DND-41 (cell line): ENCODE measurements at regions not wholly inside any gene's neighbourhood (a gene's known extent, or its start where the extent isn't known, plus 50 kb on each side); places are given as distances from the start of the nearest gene placed in this dataset.

Experiments
- ATAC-seq: fragments of 200-7000 bp; cut with Tn5 transposase; 3 replicates; pipeline ENCODE4 v1.9.1; 2021; ENCODE audit warnings: low read depth; ENCODE audit not compliant: insufficient read depth
- DNase-seq: peaks from one replicate; pipeline ENCODE4 v3.0.0-alpha.2; 2020
- H2AFZ ChIP-seq: 2 replicates; pipeline ENCODE4 v1.6.0; 2012; ENCODE audit warnings: low read depth, low read length
- H3K27ac ChIP-seq: 2 replicates; pipeline ENCODE4 v1.5.1; 2012; ENCODE audit warnings: low read length, inconsistent platforms
- H3K27me3 ChIP-seq: fragments of 200-600 bp; sonication (generic); 2 replicates; pipeline ENCODE4 v1.6.0; 2012; ENCODE audit warnings: low read length, mild to moderate bottlenecking, inconsistent platforms; ENCODE audit not compliant: insufficient read depth, poor library complexity
- H3K36me3 ChIP-seq: 2 replicates; pipeline ENCODE4 v1.5.1; 2012; ENCODE audit warnings: low read length, inconsistent platforms; ENCODE audit not compliant: insufficient read depth
- H3K4me1 ChIP-seq: 2 replicates; pipeline ENCODE4 v1.5.1; 2012; ENCODE audit warnings: mild to moderate bottlenecking, low read length; ENCODE audit not compliant: insufficient read depth
- H3K4me2 ChIP-seq: 2 replicates; pipeline ENCODE4 v1.6.0; 2012; ENCODE audit warnings: mild to moderate bottlenecking, moderate library complexity, low read length, inconsistent platforms; ENCODE audit not compliant: insufficient read depth
- H3K4me3 ChIP-seq, 2 experiments: fragments of 200-600 bp in 1 of 2; shearing (Covaris generic) in 1 of 2; 2 replicates each; pipeline ENCODE4 v1.5.1; 2012 to 2016; ENCODE audit warnings: inconsistent platforms in 2 of 2, low read length in 2 of 2, mild to moderate bottlenecking in 2 of 2, low read depth in 1 of 2, moderate library complexity in 1 of 2
- H3K79me2 ChIP-seq: 2 replicates; pipeline ENCODE4 v1.6.0; 2012; ENCODE audit warnings: low read length, inconsistent platforms; ENCODE audit not compliant: insufficient read depth
- H3K9ac ChIP-seq: 2 replicates; pipeline ENCODE4 v1.6.0; 2012; ENCODE audit warnings: low read depth, mild to moderate bottlenecking, inconsistent platforms, low read length, moderate library complexity
- H3K9me3 ChIP-seq: 2 replicates; pipeline ENCODE4 v1.5.1; 2012; ENCODE audit warnings: low read length, moderate library complexity, mild to moderate bottlenecking, inconsistent platforms; ENCODE audit not compliant: insufficient read depth, severe bottlenecking
- H4K20me1 ChIP-seq: 2 replicates; pipeline ENCODE4 v1.6.0; 2012; ENCODE audit warnings: low read length; ENCODE audit not compliant: insufficient read depth
- EZH2 ChIP-seq: IDR thresholded peaks from 3 replicates; pipeline ENCODE4 v1.6.1; 2012; ENCODE audit warnings: borderline replicate concordance, low read depth, mild to moderate bottlenecking, moderate library complexity, low read length, inconsistent platforms; ENCODE audit not compliant: severe bottlenecking
- TF ChIP-seq, protein P1 (sequence below): IDR thresholded peaks from 2 replicates; pipeline ENCODE4 v1.5.1; 2012; ENCODE audit warnings: borderline replicate concordance, low read length, moderate library complexity, mild to moderate bottlenecking; ENCODE audit not compliant: poor library complexity, severe bottlenecking; ENCODE audit errors: extremely low read depth

DNA sequence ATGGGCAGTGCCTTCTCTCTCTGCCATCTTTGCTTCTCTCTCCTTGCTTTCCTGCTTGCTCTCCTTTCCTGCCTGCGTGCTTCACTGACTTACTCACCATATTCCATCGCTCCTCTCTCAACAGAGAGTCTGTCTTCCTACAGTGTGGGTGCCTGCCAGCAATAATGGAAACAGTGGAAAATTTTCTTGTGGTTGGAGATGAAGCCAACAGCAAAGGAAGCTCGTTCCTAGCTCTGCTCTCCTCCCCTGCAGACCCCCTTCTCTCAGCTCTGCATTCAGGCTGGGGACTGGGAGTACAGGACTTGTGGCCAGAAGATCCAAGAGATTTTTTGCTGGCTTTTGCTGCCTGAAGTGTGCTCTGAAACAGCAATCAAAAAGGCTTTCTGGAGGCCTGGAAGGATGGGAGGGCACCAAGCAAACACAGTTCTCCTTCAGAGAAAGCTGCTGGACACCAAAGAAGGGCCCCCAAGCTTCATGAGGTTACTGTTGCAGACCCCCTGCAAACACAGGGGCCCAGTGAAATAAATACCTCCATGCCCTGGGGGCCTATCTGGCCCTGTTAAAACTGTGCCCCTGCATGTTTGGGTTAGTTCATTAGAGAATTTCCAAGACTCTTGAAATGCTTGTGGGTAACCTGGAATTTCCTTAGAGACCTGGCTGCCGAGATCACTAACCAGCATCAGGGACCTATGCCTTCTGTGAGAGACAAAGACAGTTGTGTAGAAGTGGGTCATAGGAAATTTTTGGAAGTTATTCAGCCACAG lies 149.9 kb upstream of the RASGRP1 start:
- Histone ChIP-seq H3K4me3 (no peak overlapping the region), H3K4me2 (no peak overlapping the region)

DNA sequence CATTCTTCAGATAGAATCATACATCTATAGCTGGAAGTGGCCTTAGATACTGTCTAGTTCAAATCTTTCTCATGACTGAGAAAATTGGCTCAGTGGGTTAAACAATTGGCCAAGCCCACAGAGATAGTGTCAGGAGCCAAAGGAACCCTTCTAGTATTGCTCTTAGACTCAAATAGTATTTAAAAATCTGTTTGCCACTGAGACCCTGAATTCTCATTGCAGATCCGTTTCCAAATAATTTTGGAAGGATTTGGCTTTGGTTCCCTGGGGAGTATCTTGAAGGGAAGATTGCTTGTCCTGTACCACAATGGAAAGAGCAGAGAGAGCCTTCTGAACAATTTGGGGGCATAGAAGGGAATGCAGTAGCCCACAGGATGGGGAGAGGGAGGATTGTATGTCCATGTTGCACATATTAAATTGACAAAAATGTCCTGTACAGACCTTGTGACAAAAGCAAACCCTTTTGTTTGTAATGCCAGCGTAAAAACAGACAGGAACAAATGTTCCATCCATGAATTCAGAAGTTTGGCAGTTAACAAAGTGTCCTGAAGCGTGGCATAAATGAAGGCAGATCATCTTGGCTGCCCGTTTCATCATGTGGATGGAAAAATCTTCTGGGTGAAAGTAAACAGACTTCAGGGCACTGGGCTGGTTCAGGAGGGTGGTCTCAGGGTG lies 156.4 kb upstream of the RASGRP1 start:
- H2AFZ ChIP-seq: no peak overlapping the region
- no peak overlapping the region for H3K4me2 ChIP-seq
- H3K79me2 ChIP-seq: no peaks in the 10 kb centered on the region
- ATAC-seq (no peak), DNase-seq (no peak)
- no peak overlapping the region for H3K27ac ChIP-seq
- H4K20me1 ChIP-seq: no peaks in the 10 kb centered on the region
- H3K27me3 ChIP-seq: peaks cover 4% of the 10 kb centered on the region
- H3K4me1 ChIP-seq: no peaks in the 10 kb centered on the region
- no peak overlapping the region for H3K9ac ChIP-seq
- H3K4me3 ChIP-seq: no peak overlapping the region
- H3K36me3 ChIP-seq: no peaks in the 10 kb centered on the region
- no peak for TF ChIP-seq EZH2
- TF ChIP-seq, protein P1, sequence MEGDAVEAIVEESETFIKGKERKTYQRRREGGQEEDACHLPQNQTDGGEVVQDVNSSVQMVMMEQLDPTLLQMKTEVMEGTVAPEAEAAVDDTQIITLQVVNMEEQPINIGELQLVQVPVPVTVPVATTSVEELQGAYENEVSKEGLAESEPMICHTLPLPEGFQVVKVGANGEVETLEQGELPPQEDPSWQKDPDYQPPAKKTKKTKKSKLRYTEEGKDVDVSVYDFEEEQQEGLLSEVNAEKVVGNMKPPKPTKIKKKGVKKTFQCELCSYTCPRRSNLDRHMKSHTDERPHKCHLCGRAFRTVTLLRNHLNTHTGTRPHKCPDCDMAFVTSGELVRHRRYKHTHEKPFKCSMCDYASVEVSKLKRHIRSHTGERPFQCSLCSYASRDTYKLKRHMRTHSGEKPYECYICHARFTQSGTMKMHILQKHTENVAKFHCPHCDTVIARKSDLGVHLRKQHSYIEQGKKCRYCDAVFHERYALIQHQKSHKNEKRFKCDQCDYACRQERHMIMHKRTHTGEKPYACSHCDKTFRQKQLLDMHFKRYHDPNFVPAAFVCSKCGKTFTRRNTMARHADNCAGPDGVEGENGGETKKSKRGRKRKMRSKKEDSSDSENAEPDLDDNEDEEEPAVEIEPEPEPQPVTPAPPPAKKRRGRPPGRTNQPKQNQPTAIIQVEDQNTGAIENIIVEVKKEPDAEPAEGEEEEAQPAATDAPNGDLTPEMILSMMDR: no peak
- H3K9me3 ChIP-seq: no peaks in the 10 kb centered on the region

More for the DNA sequence above, 149.9 kb upstream of the RASGRP1 start:
- Histone ChIP-seq H3K36me3 (no peaks in the 10 kb centered on the region), H3K27ac (no peak overlapping the region), H3K4me1 (no peaks in the 10 kb centered on the region), H4K20me1 (no peaks in the 10 kb centered on the region), H3K9me3 (no peaks in the 10 kb centered on the region), H3K79me2 (no peaks in the 10 kb centered on the region), H2AFZ (no peak overlapping the region), H3K9ac (no peak overlapping the region), H3K27me3 (peaks cover 15% of the 10 kb centered on the region)
- no peak for TF ChIP-seq EZH2
- ATAC-seq (no peak), DNase-seq (no peak)

DNA sequence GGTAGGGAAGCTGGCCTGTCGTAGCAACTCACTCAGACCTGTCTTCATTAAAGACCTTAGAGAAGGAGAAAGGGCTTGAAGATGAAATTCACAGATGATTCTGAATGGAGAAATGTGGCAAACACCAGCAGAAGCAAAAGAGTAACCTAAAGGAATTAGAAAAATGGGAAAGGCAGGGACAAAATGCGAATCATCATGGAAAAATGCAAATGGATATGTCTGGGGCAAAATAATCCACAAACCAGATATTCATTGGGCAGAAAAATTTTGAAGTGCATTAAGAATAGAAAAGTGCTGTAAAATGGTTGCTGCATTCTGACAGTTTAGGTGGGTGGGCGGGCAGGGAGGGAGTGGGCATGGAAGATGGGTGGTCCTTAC lies 156.9 kb upstream of the RASGRP1 start:
- Histone ChIP-seq H3K36me3 (no peaks in the 10 kb centered on the region), H2AFZ (no peak overlapping the region), H3K27ac (no peak overlapping the region), H3K9ac (no peak overlapping the region), H3K27me3 (peaks cover under 1% of the 10 kb centered on the region), H3K79me2 (no peaks in the 10 kb centered on the region), H3K4me2 (no peak overlapping the region), H3K4me1 (no peaks in the 10 kb centered on the region), H4K20me1 (no peaks in the 10 kb centered on the region), H3K4me3 (no peak overlapping the region), H3K9me3 (no peaks in the 10 kb centered on the region)
- ATAC-seq: no peak
- no peak for TF ChIP-seq EZH2
- TF ChIP-seq, protein P1: no peak
- DNase-seq: no peak

DNA sequence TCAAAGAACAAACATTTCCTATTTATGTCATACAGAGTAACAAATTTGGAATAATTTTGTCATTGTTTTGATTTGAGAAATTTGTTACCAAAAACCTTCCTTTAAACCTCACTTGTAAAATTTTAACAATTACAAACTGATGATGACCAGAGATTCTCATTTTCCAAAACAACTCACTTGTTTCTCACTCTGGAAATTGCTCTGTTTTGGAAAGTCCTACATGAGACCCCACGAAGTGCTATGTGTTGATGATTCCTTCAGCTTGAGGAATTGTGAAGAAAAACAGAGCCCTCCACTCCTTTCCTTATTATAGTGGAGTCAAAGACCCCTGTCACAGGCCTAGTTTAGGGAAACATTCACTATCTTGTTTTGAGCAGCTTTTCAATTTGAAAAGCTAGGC lies 157.6 kb upstream of the RASGRP1 start:
- H3K27ac ChIP-seq: no peak overlapping the region
- H3K36me3 ChIP-seq: no peaks in the 10 kb centered on the region
- DNase-seq: no peak
- H3K4me1 ChIP-seq: no peaks in the 10 kb centered on the region
- no peaks in the 10 kb centered on the region for H3K9me3 ChIP-seq
- no peak overlapping the region for H2AFZ ChIP-seq
- H3K9ac ChIP-seq: no peak overlapping the region
- ATAC-seq: no peak
- peaks cover 1% of the 10 kb centered on the region for H3K27me3 ChIP-seq
- TF ChIP-seq, protein P1: no peak
- H3K79me2 ChIP-seq: no peaks in the 10 kb centered on the region
- H3K4me3 ChIP-seq: no peak overlapping the region
- H3K4me2 ChIP-seq: no peak overlapping the region
- no peaks in the 10 kb centered on the region for H4K20me1 ChIP-seq
